ENCODE measurements at regions not wholly inside any gene's neighbourhood (a gene's known extent, or its start where the extent isn't known, plus 50 kb on each side); places are given as distances from the start of the nearest gene placed in this dataset.

- intact Hi-C loops (cut with DNase I, micrococcal nuclease) = no loop called here
- DNase-seq = no peak
- ATAC-seq = no peak
These were observed 53.3 kb upstream of the ETV6 start for GRCh38 chr12:11596141-11596540.

DNA sequence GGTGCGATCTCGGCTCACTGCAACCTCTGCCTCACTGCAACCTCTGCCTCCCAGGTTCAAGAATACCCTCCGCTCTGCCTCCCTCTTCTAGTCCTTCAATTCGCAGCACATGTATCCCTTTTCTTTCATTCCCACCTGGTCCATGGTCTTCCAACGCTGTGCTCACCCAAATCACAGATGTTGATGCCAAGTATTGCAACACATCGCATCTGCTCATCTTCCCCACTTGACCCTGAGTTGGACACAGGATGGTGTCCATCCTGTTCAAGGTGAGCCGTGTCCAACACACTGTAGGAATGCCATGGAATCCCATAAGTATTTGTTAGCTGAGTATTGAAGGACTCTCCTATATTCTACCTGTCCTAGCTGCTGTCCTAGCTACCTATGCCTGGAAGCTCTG is 50.6 kb upstream of the ETV6 start:
- DNase-seq (no peak), ATAC-seq (no peak)
- intact Hi-C loops (cut with DNase I, micrococcal nuclease) = no loop called here

Data from left colon (tissue), 2 donors.